Body of pancreas (tissue), 4 donors: ENCODE measurements at regions not wholly inside any gene's neighbourhood (a gene's known extent, or its start where the extent isn't known, plus 50 kb on each side); places are given as distances from the start of the nearest gene placed in this dataset.
"Not testable (repeated sequence)": the region's sequence is repeated elsewhere in the genome, so short reads cannot be mapped to it uniquely, and the experiment has no call there.

Experiments
- ATAC-seq: fragments of 150-250 bp; one replicate; pipeline ENCODE4 v1.9.1; 2016
- DNase-seq, 4 donors: peaks; one replicate each; pipeline ENCODE4 v3.0.0-alpha.2; 2019
- H3K27ac ChIP-seq, 4 donors: fragments of 200-600 bp; sonication (generic); 1 replicate in 3 of 4; 2 replicates in 1 of 4; pipeline versions ENCODE4 v1.5.1 to v1.6.1; 2016 to 2019; ENCODE audit warnings: mild to moderate bottlenecking in 1 of 4, mixed read lengths in 1 of 4, moderate library complexity in 1 of 4
- H3K27me3 ChIP-seq, 2 donors: fragments of 200-600 bp; sonication (generic); one replicate each; pipeline ENCODE4 v1.6.0; 2016; ENCODE audit warnings: mild to moderate bottlenecking in 1 of 2
- H3K36me3 ChIP-seq, 2 donors: fragments of 200-600 bp; sonication (generic); replicated peaks in 1 of 2; 2 replicates each; pipeline ENCODE4 v1.5.1; 2016; ENCODE audit warnings: low read depth in 2 of 2; ENCODE audit not compliant: insufficient read depth in 1 of 2
- H3K4me1 ChIP-seq: fragments of 200-600 bp; sonication (generic); one replicate; pipeline ENCODE4 v1.6.0; 2016
- H3K4me3 ChIP-seq, 2 donors: fragments of 200-600 bp; sonication (generic); 1 replicate in 1 of 2; 2 replicates in 1 of 2; pipeline ENCODE4 v1.5.1; 2016 to 2019
- H3K9me3 ChIP-seq, 3 donors: fragments of 200-600 bp; sonication (generic); 1 replicate in 2 of 3; 2 replicates in 1 of 3; pipeline ENCODE4 v1.5.1; 2016
- CTCF ChIP-seq, 7 experiments: fragments of 450-650 bp in 4 of 7; fragments of 200-600 bp in 3 of 7; sonication (generic) in 3 of 7; IDR thresholded peaks; one replicate each; pipeline ENCODE4 v1.5.1; 2016 to 2019; ENCODE audit warnings: antibody characterized with exemption in 7 of 7
- POLR2A ChIP-seq, 3 donors: fragments of 450-650 bp; IDR thresholded peaks; one replicate each; pipeline ENCODE4 v1.6.1; 2016; ENCODE audit warnings: antibody characterized with exemption in 3 of 3, mild to moderate bottlenecking in 2 of 3
- WGBS, 2 donors: methylation state at CpG; one replicate each; pipeline ENCODE4 v1.1.5; 2017; 5-methylcytosine and 5-hydroxymethylcytosine counted together
- intact Hi-C: fragments of 100-400 bp; cut with DNase I; formaldehyde crosslinking; loops from one replicate; pipeline ENCODE4 v1.15.1; 2023

GRCh38 chr5:72703876-72704275, 112.6 kb upstream of the TNPO1 start:
- no peaks in the 10 kb centered on the region for H3K36me3 ChIP-seq
- H3K27ac ChIP-seq: no peak overlapping the region
- H3K27me3 ChIP-seq: no peaks in the 10 kb centered on the region
- DNase-seq (no peak), ATAC-seq (no peak)
- 68 to 76% methylated on average over 2 of the region's 2 CpGs for WGBS, 2 donors
- H3K4me1 ChIP-seq: no peaks in the 10 kb centered on the region
- H3K4me3 ChIP-seq: no peak overlapping the region
- no peaks in the 10 kb centered on the region for H3K9me3 ChIP-seq
- intact Hi-C loops: no loop called here
- TF ChIP-seq POLR2A (IDR thresholded peaks at IDR 0.05) (no peak), CTCF (IDR thresholded peaks at IDR 0.05) (no peak)

DNA sequence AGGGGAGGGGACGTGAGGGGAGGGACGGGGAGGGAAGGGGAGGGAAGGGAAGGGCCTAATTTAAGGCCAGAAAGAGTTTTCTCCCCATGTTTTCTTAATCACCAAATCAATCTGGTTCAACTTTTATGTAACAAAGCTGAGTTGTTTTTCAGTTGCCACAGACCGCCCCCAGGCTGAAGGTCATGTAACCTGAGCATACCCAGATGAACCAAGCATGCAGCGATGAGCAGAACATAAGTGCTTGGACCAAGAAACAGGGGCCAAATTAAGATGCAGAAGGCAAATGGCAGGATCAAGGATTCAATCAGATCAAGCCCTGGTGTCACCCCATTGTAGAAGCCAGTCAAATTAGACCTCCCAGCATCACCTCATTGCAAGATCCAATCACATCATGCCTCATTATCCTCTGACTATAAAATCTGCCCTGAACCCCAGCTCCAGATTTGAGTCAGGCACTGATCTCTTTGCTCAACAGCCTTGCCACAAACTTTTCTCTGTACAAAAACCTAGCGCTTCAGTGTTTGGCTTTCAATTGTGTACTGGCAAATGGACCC, 113.5 kb upstream of the TNPO1 start:
- no peak overlapping the region for H3K4me3 ChIP-seq
- H3K4me1 ChIP-seq: no peaks in the 10 kb centered on the region
- DNase-seq: no peak
- ATAC-seq: no peak
- intact Hi-C loops: no loop called here
- 53 to 55% methylated on average over 5 of the region's 5 CpGs for WGBS, 2 donors
- no peak overlapping the region for H3K27ac ChIP-seq
- TF ChIP-seq POLR2A (IDR thresholded peaks at IDR 0.05) (no peak), CTCF (IDR thresholded peaks at IDR 0.05) (no peak)
- no peaks in the 10 kb centered on the region for H3K36me3 ChIP-seq
- H3K9me3 ChIP-seq: no peaks in the 10 kb centered on the region
- no peaks in the 10 kb centered on the region for H3K27me3 ChIP-seq

DNA sequence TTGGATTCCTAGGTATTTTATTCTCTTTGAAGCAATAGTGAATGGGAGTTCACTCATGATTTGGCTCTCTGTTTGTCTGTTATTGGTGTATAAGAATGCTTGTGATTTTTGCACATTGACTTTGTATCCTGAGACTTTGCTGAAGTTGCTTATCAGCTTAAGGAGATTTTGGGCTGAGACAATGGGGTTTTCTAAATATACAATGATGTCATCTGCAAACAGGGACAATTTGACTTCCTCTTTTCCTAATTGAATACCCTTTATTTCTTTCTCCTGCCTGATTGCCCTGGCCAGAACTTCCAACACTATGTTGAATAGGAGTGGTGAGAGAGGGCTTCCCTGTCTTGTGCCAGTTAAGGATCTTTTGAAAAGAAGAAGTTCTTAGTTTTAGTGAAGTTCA, 114.4 kb upstream of the TNPO1 start:
- DNase-seq, H3K27ac ChIP-seq, H3K9me3 ChIP-seq, H3K27me3 ChIP-seq, H3K4me1 ChIP-seq, H3K36me3 ChIP-seq, ATAC-seq, intact Hi-C loops, H3K4me3 ChIP-seq: not testable (repeated sequence)

DNA sequence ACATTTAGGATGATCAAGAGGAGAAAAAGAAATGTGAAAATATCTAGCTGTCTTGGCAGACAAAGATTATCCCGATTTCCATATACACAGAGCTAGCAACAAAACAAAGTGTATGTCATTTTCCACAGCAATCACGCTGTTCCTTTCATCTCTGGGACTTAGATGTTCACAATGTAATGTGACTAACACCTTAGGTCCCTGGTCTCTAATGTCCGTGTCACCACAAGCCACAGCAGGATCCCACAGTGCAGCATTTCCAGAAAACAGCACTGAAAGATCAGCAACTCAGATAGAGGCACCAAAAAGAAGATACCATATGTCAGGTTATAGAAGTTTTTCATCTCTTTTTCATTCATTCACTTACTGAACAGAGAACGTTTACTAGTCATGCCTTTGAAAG, 118.0 kb upstream of the TNPO1 start:
- Histone ChIP-seq H3K9me3 (no peaks in the 10 kb centered on the region), H3K36me3 (no peaks in the 10 kb centered on the region), H3K27ac (no peak overlapping the region), H3K4me1 (no peaks in the 10 kb centered on the region), H3K27me3 (no peaks in the 10 kb centered on the region), H3K4me3 (no peak overlapping the region)
- TF ChIP-seq POLR2A (IDR thresholded peaks at IDR 0.05) (no peak), CTCF (IDR thresholded peaks at IDR 0.05) (no peak)
- no peak for ATAC-seq
- intact Hi-C loops: no loop called here
- DNase-seq: no peak
- 48 to 52% methylated on average over 4 of the region's 4 CpGs for WGBS, 2 donors

DNA sequence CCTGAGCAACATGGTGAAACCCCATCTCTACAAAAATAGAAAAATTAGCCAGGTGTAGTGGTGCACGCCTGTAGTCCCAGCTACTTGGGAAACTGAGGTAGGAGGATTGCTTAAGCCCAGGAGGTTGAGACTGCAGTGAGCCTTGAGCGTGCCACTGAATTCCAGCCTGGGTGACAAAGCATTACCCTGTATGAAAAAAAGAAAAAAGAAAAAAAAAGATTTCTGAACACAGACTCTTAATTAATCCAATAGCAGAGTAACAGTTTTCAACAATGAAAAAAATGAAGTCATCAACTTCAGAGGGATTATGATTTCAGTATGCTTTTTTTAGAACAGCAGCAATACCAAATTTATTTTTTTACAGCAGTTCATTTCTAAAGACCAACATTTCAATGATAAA, 118.8 kb upstream of the TNPO1 start:
- H3K4me1 ChIP-seq: no peaks in the 10 kb centered on the region
- DNase-seq (no peak), ATAC-seq (no peak)
- H3K9me3 ChIP-seq: no peaks in the 10 kb centered on the region
- TF ChIP-seq POLR2A (IDR thresholded peaks at IDR 0.05) (no peak), CTCF (IDR thresholded peaks at IDR 0.05) (no peak)
- no peaks in the 10 kb centered on the region for H3K27me3 ChIP-seq
- no peaks in the 10 kb centered on the region for H3K36me3 ChIP-seq
- no peak overlapping the region for H3K4me3 ChIP-seq
- intact Hi-C loops: no loop called here
- 84 to 92% methylated on average over 2 of the region's 2 CpGs for WGBS, 2 donors
- no peak overlapping the region for H3K27ac ChIP-seq
